GM21786 (cell line): ENCODE measurements at regions not wholly inside any gene's neighbourhood (a gene's known extent, or its start where the extent isn't known, plus 50 kb on each side); places are given as distances from the start of the nearest gene placed in this dataset.
"Not testable (repeated sequence)": the region's sequence is repeated elsewhere in the genome, so short reads cannot be mapped to it uniquely, and the experiment has no call there.

ENCODE experiments used
- ATAC-seq: cut with Tn5 transposase; IDR thresholded peaks from one replicate; pipeline ENCODE4 v1.9.1; 2021; ENCODE audit not compliant: unreplicated experiment

DNA sequence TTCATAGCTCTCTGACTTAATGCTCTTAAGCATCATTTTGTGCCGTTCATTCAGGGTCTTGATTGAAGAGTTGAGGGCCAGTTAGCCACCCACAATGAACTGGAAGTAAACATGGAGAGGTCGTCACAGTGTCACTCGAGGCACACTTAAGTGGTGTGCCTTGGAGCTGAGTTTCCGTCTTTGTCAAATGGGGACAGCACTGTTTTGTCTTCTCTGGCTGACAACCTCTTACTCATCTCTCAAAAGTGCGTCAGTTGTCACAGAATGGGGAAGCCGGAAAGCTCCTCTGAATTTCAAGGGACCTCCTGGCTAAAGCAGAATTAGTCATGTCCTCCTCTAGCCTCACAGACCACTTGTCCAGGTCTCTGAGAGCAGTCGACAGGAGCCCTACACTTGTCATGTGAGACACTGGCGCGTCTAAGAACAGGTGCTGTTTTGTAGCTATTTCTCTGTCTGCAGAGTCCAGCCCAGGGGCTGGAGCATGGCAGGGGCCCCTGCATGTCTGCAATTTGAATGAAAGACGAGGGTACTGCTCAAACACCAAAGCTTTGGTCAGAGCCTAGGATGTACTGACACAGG, 231.5 kb downstream of the NPIPA7 start:
- ATAC-seq: not testable (repeated sequence)

DNA sequence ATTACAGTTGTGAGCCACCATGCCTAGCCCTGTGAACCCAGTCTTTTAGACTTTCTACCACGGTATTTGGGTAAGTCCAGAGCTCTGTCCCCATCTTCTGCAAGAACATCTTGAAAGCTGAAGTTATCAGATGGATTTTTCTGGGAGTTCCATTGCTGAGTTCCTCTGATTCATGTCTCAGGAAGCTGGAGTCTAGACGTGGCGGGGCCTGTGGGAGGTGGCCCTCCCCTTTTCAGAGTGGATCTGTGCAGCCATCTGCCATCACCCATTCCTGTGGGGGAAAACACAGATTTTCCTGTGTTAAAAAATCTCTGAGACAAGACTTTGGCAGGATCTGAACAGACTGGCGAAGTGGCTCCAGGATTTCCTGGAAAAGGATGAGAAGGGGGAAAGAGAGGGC, 234.3 kb downstream of the NPIPA7 start:
- ATAC-seq: not testable (repeated sequence)

DNA sequence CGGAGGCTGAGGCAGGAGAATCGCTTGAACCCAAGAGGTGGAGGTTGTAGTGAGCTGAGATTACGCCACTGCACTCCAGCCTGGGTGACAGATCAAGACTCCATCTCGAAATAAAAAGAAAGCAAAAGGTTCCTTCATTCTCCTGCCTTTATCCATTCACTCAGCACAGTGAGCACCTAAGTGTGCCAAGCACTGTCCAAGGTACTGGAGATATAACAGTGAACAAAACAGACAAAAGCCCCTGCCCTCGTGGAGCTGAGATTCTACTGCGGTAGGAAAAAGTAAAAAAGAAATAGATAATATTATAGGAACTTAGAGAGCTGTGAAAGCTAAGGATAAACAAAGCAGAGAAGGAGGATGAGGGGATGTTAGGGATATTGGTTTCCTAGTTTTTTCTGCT, 235.5 kb downstream of the NPIPA7 start:
- ATAC-seq: not testable (repeated sequence)

GRCh38 chr16:16618963-16619465, 240.1 kb downstream of the NPIPA7 start:
- not testable (repeated sequence) for ATAC-seq

- not testable (repeated sequence) for ATAC-seq
These were observed 245.4 kb downstream of the NPIPA7 start for GRCh38 chr16:16624367-16624766.

DNA sequence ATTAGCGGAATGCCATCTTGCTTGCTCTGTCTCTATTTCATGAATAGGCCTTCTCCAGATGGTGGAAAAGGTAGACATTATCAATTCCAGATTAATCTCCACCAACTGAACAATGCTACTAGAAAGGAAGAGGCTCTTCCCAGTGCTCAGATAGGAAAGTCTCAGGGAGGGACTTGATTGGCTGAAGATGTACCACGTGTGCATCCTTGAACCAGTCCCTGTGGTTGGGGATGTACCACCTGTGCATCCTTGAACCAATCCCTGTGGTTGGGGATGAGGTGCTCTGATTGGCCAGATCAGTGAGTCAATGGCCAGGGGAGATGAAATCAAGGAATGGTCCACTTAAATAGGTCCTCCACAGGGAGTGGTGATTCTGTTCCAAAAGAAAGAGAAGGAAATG, 246.2 kb downstream of the NPIPA7 start:
- ATAC-seq: not testable (repeated sequence)

GRCh38 chr16:16627865-16628264, 248.9 kb downstream of the NPIPA7 start:
- ATAC-seq: not testable (repeated sequence)

DNA sequence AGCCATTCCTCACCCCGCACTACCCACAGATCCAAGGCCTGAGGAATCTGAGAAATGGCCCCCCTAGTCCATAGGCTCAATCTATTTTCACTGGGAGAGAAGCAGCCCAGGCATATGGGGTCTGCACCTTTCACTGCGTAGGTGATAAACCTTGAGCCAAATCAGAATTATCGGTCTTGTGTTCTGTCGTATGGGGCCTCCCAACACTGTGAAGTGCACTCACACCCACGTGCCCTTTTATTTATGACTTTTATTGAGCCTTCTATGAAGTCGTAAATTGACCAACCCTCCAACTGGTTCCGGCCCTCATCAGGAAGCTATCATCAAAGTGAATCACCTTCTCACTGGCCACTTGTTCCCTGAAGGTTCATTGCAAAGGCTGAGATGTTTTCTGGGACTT, 259.3 kb downstream of the NPIPA7 start:
- ATAC-seq: not testable (repeated sequence)

DNA sequence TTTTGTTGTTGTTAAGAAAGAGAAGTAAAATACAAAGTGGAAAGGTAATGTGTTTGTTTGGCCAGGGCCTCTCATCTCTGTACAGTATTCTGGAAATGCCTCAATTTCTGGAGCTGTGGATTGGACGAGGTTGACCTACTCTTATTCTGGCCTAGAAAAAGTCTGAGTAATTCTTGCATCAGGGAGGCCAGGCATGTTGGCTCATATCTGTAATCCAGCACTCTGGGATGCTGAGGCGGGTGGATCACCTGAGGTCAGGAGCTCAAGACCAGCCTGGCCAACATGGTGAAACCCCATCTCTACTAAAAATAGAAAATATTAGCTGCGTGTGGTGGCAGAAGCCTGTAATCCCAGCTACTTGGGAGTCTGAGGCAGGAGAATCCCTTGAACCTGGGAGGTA, 259.8 kb downstream of the NPIPA7 start:
- ATAC-seq: not testable (repeated sequence)

GRCh38 chr16:16643828-16644227, 264.9 kb downstream of the NPIPA7 start:
- not testable (repeated sequence) for ATAC-seq

- not testable (repeated sequence) for ATAC-seq
These were observed 269.1 kb downstream of the NPIPA7 start for GRCh38 chr16:16648002-16648401.

GRCh38 chr16:16672180-16672812, 293.4 kb downstream of the NPIPA7 start:
- ATAC-seq: not testable (repeated sequence)

GRCh38 chr16:16674820-16675219, 295.9 kb downstream of the NPIPA7 start:
- ATAC-seq: not testable (repeated sequence)

DNA sequence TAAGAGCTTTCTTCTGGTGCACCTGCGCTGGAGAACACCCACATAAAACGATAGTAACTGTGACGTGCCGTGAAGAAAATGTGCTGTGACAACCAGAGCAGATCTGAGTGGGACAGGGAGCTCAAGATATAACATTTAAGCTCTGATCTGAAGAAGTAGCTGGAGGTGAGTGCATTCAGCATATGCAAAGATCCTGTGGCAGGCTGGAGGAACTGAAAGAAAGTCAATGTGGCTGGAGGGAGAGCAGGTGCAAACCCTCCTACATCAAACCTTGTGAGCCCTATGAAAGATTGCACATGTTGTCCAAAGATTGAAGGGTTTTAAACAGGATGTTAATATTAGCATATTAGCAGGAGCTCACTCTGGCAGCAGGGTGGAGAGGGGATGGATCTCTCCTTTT, 342.9 kb downstream of the NPIPA7 start:
- ATAC-seq: not testable (repeated sequence)

DNA sequence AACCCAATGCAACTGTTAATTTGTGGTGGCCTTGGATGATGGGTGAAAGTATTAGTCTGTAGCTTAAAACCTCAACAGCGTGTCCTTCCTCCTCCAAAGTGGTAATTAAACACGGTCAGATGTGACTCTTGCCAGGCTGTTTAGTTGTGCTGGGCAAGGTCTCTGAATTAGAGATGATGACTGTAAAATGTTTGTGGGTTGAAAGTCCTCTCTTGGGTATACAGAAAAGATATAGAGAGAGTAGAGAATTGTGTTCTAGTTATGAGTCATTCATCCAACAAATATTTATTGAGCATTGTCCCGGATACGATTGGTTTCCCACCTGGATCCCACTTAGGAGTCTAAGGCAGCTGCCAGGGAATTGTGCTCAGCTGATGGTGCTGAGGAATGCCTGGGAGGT, 343.7 kb downstream of the NPIPA7 start:
- ATAC-seq: not testable (repeated sequence)

GRCh38 chr16:16723819-16724519, 345.0 kb downstream of the NPIPA7 start:
- ATAC-seq: not testable (repeated sequence)

DNA sequence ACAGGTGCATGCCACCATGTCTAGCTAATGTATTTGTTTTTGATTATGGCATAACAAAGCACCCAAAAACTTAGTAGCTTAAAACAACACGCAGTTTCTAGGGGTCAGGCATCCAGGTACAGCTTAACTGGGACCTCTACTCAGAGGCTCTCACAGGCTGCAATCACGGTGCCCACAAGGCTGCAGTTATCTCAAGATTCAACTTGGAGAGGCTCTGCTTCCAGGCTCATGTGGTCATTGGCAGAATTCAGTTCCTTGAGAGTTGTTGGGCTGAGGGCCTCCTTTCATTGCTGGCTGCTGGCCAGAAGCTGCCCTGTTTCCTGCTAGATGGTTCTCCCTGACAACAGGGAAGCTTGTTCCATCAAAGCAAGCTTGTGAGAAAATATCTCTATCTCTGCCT, 348.1 kb downstream of the NPIPA7 start:
- ATAC-seq: not testable (repeated sequence)

- not testable (repeated sequence) for ATAC-seq
These were observed 363.6 kb downstream of the NPIPA7 start for GRCh38 chr16:16742573-16742972.

GRCh38 chr16:16754992-16755667, 376.2 kb downstream of the NPIPA7 start:
- not testable (repeated sequence) for ATAC-seq

DNA sequence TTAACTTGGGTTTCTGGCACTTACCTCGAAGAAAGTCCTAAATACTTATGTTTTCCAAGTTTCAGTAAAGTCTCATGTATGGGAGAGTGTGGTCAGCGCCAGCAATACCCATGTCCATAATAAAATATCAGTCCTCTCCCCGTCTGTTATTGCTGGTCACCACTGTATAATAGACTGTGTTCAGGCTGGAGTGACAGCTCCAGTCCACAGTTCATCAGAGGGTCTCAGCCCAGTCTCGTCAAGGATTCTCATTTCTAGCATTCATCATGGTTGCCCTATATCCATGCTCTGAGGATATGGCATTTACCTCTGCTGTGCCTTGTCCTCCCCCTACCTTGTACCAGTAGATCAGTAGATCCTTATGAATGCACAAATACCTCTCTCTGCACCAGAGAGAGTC, 384.5 kb downstream of the NPIPA7 start:
- no peak for ATAC-seq

DNA sequence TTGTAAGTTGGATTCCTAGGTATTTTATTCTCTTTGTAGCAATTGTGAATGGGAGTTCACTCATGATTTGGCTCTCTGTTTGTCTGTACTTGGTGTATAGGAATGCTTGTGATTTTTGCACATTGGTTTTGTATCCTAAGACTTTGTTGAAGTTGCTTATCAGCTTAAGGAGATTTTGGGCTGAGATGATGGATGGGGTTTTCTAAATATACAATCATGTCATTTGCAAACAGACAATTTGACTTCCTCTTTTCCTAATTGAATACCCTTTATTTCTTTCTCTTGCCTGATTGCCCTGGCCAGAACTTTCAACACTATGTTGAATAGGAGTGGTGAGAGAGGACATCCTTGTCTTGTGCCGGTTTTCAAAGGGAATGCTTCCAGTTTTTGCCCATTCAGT, 391.8 kb downstream of the NPIPA7 start:
- ATAC-seq: not testable (repeated sequence)
